Glutamatergic neuron (in vitro differentiated cells): ENCODE measurements at regions not wholly inside any gene's neighbourhood (a gene's known extent, or its start where the extent isn't known, plus 50 kb on each side); places are given as distances from the start of the nearest gene placed in this dataset.

ENCODE experiments used
- DNase-seq: peaks from one replicate; pipeline ENCODE4 v3.0.0; 2022
- H3K27ac Mint-ChIP-seq: one replicate; pipeline ENCODE4 v1.8.0; 2020; ENCODE audit warnings: mild to moderate bottlenecking, mixed read lengths, inconsistent platforms; ENCODE audit not compliant: unreplicated experiment
- H3K27me3 Mint-ChIP-seq: one replicate; pipeline ENCODE4 v1.8.0; 2020; ENCODE audit warnings: mild to moderate bottlenecking, moderate library complexity, mixed read lengths, inconsistent platforms; ENCODE audit not compliant: unreplicated experiment
- H3K36me3 Mint-ChIP-seq: one replicate; pipeline ENCODE4 v1.8.0; 2020; ENCODE audit warnings: mild to moderate bottlenecking, mixed read lengths, inconsistent platforms; ENCODE audit not compliant: unreplicated experiment
- H3K4me1 Mint-ChIP-seq: one replicate; pipeline ENCODE4 v1.8.0; 2020; ENCODE audit warnings: mild to moderate bottlenecking, low read depth, mixed read lengths, inconsistent platforms; ENCODE audit not compliant: unreplicated experiment
- H3K4me3 Mint-ChIP-seq: one replicate; pipeline ENCODE4 v1.8.0; 2020; ENCODE audit warnings: mild to moderate bottlenecking, mixed read lengths, inconsistent platforms; ENCODE audit not compliant: unreplicated experiment
- H3K9me3 Mint-ChIP-seq: one replicate; pipeline ENCODE4 v1.8.0; 2020; ENCODE audit warnings: mild to moderate bottlenecking, moderate library complexity, mixed read lengths, inconsistent platforms; ENCODE audit not compliant: unreplicated experiment
- CTCF ChIP-seq: fragments of 200-600 bp; sonication (generic); IDR thresholded peaks from one replicate; pipeline ENCODE4 v1.5.0; 2021; ENCODE audit not compliant: partially characterized antibody, unreplicated experiment

DNA sequence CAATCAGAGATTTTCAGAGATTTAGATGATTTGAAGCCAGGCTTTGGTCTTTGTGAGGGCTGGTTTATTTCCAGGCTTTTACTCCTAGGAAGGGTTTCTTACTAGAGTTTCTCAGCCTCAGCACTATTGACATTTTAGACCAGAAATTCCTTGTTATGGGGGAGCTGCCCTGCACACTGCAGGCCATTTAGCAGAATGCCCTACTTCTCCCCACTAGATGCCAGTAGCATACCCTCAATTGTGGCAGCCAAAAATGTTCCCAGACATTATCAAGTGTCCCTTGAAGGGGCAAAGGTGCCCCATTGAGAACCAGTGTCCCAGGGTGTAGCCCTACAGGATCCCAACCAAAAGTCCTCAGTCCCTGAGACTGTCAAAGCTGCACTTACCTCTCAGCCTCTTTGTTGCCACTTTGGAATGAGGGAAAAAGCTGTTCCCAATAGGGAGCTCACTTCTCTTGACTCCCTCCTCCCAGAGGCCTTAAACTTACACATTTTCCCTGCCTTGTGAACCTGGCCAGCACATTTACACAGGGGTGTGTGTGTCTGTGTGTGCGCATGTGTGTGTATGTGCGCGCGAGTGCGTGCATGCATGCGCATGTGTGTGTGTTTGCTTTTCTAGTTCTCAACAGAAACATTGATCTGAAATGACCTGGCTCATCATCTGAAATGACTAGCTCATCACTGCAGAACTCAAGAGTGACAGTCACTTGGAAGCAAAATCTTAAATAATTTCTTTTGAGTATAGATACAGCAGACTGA is 231.4 kb downstream of the QDPR start:
- H3K4me3 Mint-ChIP-seq: no peak overlapping the region
- no peaks in the 10 kb centered on the region for H3K36me3 Mint-ChIP-seq
- TF ChIP-seq CTCF: no peak
- no peak for DNase-seq
- H3K27ac Mint-ChIP-seq: no peak overlapping the region
- peaks cover 2% of the 10 kb centered on the region for H3K27me3 Mint-ChIP-seq
- H3K9me3 Mint-ChIP-seq: peaks cover 3% of the 10 kb centered on the region
- peaks cover 3% of the 10 kb centered on the region for H3K4me1 Mint-ChIP-seq

DNA sequence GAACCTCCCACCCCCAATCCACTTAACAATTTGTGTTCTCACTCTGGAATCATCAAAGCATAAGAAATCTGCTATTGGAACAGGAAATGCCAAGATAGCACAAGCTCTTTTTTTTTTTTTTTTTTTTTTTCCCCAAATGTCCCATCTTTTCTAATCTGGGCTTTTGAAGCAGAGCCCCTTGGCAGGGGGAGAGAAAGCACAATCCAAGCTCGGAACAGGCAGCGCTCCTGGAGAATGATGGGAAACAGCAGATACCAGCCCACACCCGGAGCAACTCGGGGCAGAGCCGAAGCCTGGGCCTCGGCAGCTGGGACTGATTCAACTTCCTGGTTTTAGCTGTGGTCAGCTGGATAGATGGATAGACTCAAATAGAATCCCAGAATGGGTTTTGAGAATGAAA is 235.1 kb downstream of the QDPR start:
- Mint-ChIP-seq H3K27me3 (no peaks in the 10 kb centered on the region), H3K9me3 (no peaks in the 10 kb centered on the region), H3K4me1 (no peaks in the 10 kb centered on the region), H3K4me3 (no peak overlapping the region), H3K36me3 (no peaks in the 10 kb centered on the region), H3K27ac (no peak overlapping the region)
- DNase-seq: no peak
- no peak for TF ChIP-seq CTCF

DNA sequence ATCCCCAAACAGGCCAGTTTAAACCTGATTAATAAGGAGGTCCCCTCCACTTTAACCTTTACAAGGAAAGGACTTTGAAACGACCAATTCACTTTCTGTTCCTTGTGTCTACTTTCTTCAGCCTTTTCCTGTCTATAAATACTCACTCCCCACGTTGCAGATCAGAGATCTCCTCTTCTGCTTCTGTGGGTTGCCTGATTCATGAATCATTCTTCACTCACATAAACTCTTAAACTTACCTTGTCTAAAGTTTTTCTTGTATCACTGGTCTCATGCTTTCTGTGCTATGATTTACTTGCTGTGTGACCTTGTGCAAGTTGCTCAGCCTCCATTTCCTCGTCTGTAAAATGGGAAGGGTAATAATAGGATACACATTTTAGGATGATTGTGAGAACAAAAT is 236.1 kb downstream of the QDPR start:
- no peaks in the 10 kb centered on the region for H3K36me3 Mint-ChIP-seq
- no peak for TF ChIP-seq CTCF
- no peak overlapping the region for H3K4me3 Mint-ChIP-seq
- H3K27me3 Mint-ChIP-seq: no peaks in the 10 kb centered on the region
- H3K27ac Mint-ChIP-seq: no peak overlapping the region
- H3K4me1 Mint-ChIP-seq: no peaks in the 10 kb centered on the region
- H3K9me3 Mint-ChIP-seq: no peaks in the 10 kb centered on the region
- DNase-seq: no peak

DNA sequence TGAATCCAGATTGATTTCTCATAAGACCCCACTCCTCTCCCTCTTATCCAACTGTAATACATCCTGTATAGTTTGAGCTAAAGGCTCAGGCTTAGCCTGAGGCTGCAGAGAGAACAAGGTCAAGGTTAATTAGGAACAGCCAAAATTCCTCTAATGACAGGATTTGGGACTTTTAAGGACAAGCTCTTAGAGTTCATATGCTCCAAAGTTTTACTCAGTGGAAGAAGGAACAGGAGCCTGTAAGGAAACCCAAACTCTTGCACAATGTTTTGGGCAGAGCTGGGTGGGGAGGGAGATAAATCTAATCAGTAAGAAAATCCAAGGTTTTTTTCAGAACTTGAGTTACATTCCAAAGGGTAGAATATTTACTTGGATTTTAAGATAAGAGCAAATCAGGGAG is 238.8 kb downstream of the QDPR start:
- H3K4me1 Mint-ChIP-seq: no peaks in the 10 kb centered on the region
- no peaks in the 10 kb centered on the region for H3K27me3 Mint-ChIP-seq

More for the DNA sequence above, 238.8 kb downstream of the QDPR start:
- no peaks in the 10 kb centered on the region for H3K36me3 Mint-ChIP-seq
- no peak overlapping the region for H3K27ac Mint-ChIP-seq
- H3K9me3 Mint-ChIP-seq: no peaks in the 10 kb centered on the region
- H3K4me3 Mint-ChIP-seq: no peak overlapping the region
- no peak for DNase-seq
- no peak for TF ChIP-seq CTCF
